COLO829 (cell line): ENCODE measurements at regions not wholly inside any gene's neighbourhood (a gene's known extent, or its start where the extent isn't known, plus 50 kb on each side); places are given as distances from the start of the nearest gene placed in this dataset.

Source experiments
- DNase-seq: peaks from one replicate; pipeline ENCODE4 v3.0.0; 2012; ENCODE audit warnings: low spot score

GRCh38 chr10:44619975-44620374 is 235.1 kb upstream of the CXCL12 start:
- no peak for DNase-seq

- DNase-seq: no peak
Measured at GRCh38 chr10:44627591-44628354, 242.9 kb upstream of the CXCL12 start.

GRCh38 chr10:44628921-44629320 is 244.0 kb upstream of the CXCL12 start:
- DNase-seq: no peak

- DNase-seq: no peak
Measured at GRCh38 chr10:44635176-44635575, 250.3 kb upstream of the CXCL12 start.

GRCh38 chr10:44636625-44637024 is 251.7 kb upstream of the CXCL12 start:
- no peak for DNase-seq

GRCh38 chr10:44640429-44640828 is 255.5 kb upstream of the CXCL12 start:
- no peak for DNase-seq

GRCh38 chr10:44647473-44647872 is 262.6 kb upstream of the CXCL12 start:
- no peak for DNase-seq

- DNase-seq: no peak
Measured at GRCh38 chr10:44647877-44648542, 263.1 kb upstream of the CXCL12 start.

GRCh38 chr10:44650691-44651661 is 260.2 kb upstream of the TMEM72 start:
- no peak for DNase-seq

GRCh38 chr10:44651834-44652233 is 259.3 kb upstream of the TMEM72 start:
- no peak for DNase-seq

GRCh38 chr10:44659320-44659719 is 251.8 kb upstream of the TMEM72 start:
- no peak for DNase-seq

GRCh38 chr10:44660271-44660670 is 250.9 kb upstream of the TMEM72 start:
- DNase-seq: no peak

GRCh38 chr10:44662051-44662450 is 249.1 kb upstream of the TMEM72 start:
- DNase-seq: no peak

- DNase-seq: no peak
Measured at GRCh38 chr10:44668336-44668735, 242.8 kb upstream of the TMEM72 start.

- DNase-seq: no peak
Measured at GRCh38 chr10:44671319-44671718, 239.8 kb upstream of the TMEM72 start.

- DNase-seq: peak; percentile 1
Measured at GRCh38 chr10:44673245-44673983, 237.7 kb upstream of the TMEM72 start.

- DNase-seq: no peak
Measured at GRCh38 chr10:44674536-44675386, 236.4 kb upstream of the TMEM72 start.

GRCh38 chr10:44675387-44675874 is 235.7 kb upstream of the TMEM72 start:
- no peak for DNase-seq

GRCh38 chr10:44680764-44681163 is 230.4 kb upstream of the TMEM72 start:
- DNase-seq: no peak

GRCh38 chr10:44682507-44682906 is 228.6 kb upstream of the TMEM72 start:
- no peak for DNase-seq

- DNase-seq: no peak
Measured at GRCh38 chr10:44684661-44685060, 226.5 kb upstream of the TMEM72 start.
